Lower lobe of right lung (tissue), 2 donors: ENCODE measurements at regions not wholly inside any gene's neighbourhood (a gene's known extent, or its start where the extent isn't known, plus 50 kb on each side); places are given as distances from the start of the nearest gene placed in this dataset.

Experiments
- ATAC-seq, 2 donors: fragments of 200-7000 bp; cut with Tn5 transposase; one replicate each; pipeline ENCODE4 v1.9.1; 2020 to 2022; ENCODE audit warnings: mild to moderate bottlenecking in 2 of 2, moderate library complexity in 2 of 2
- DNase-seq: peaks from one replicate; pipeline ENCODE4 v3.0.0-alpha.2; 2020
- H3K27ac ChIP-seq: fragments of 200-600 bp; one replicate; pipeline ENCODE4 v1.8.0; 2022
- H3K27me3 ChIP-seq: fragments of 200-600 bp; one replicate; pipeline ENCODE4 v1.8.0; 2022; ENCODE audit warnings: low read depth
- H3K36me3 ChIP-seq: fragments of 200-600 bp; one replicate; pipeline ENCODE4 v1.8.0; 2022; ENCODE audit warnings: mild to moderate bottlenecking
- H3K4me1 ChIP-seq: fragments of 200-600 bp; one replicate; pipeline ENCODE4 v1.8.0; 2022
- H3K4me3 ChIP-seq: fragments of 200-600 bp; one replicate; pipeline ENCODE4 v1.8.0; 2022; ENCODE audit warnings: mild to moderate bottlenecking
- H3K9me3 ChIP-seq: fragments of 200-600 bp; one replicate; pipeline ENCODE4 v1.8.0; 2022
- CTCF ChIP-seq: fragments of 200-600 bp; IDR thresholded peaks from one replicate; pipeline ENCODE4 v1.8.0; 2022; ENCODE audit warnings: antibody characterized with exemption, mild to moderate bottlenecking
- intact Hi-C: fragments of 100-400 bp; cut with DNase I; formaldehyde crosslinking; loops from one replicate; pipeline ENCODE4 v1.11.0; 2022
- donor health status: DM: no; HTN: yes; CAD: no; lungs with severe emphysema.

GRCh38 chr7:119413314-119413805, 859.6 kb upstream of the KCND2 start:
- H3K36me3 ChIP-seq: no peaks in the 10 kb centered on the region
- no peak for TF ChIP-seq CTCF

GRCh38 chr7:119415682-119416081, 857.3 kb upstream of the KCND2 start:
- Histone ChIP-seq H3K36me3 (no peaks in the 10 kb centered on the region), H3K9me3 (no peaks in the 10 kb centered on the region), H3K4me3 (no peak overlapping the region), H3K27me3 (no peaks in the 10 kb centered on the region), H3K27ac (no peak overlapping the region), H3K4me1 (no peaks in the 10 kb centered on the region)
- DNase-seq (no peak), ATAC-seq (no peak)
- intact Hi-C loops: no loop called here
- TF ChIP-seq CTCF: no peak

More at GRCh38 chr7:119413314-119413805, 859.6 kb upstream of the KCND2 start:
- Histone ChIP-seq H3K4me1 (no peaks in the 10 kb centered on the region), H3K4me3 (no peak overlapping the region), H3K27ac (no peak overlapping the region), H3K9me3 (no peaks in the 10 kb centered on the region), H3K27me3 (no peaks in the 10 kb centered on the region)
- DNase-seq (no peak), ATAC-seq (no peak)
- intact Hi-C loops: no loop called here

- H3K27ac ChIP-seq: no peak overlapping the region
- H3K27me3 ChIP-seq: no peaks in the 10 kb centered on the region
- no peak for TF ChIP-seq CTCF
- DNase-seq (no peak), ATAC-seq (no peak)
- H3K36me3 ChIP-seq: no peaks in the 10 kb centered on the region
- intact Hi-C loops: no loop called here
- no peaks in the 10 kb centered on the region for H3K9me3 ChIP-seq
- H3K4me1 ChIP-seq: no peaks in the 10 kb centered on the region
- H3K4me3 ChIP-seq: no peak overlapping the region
Measured at GRCh38 chr7:119421657-119422056, 851.3 kb upstream of the KCND2 start.

- no peak overlapping the region for H3K4me3 ChIP-seq
- H3K9me3 ChIP-seq: no peaks in the 10 kb centered on the region
- no peak for TF ChIP-seq CTCF
- DNase-seq (no peak), ATAC-seq (no peak)
- intact Hi-C loops: no loop called here
- H3K36me3 ChIP-seq: no peaks in the 10 kb centered on the region
- H3K27me3 ChIP-seq: no peaks in the 10 kb centered on the region
- H3K4me1 ChIP-seq: no peaks in the 10 kb centered on the region
- no peak overlapping the region for H3K27ac ChIP-seq
Measured at GRCh38 chr7:119436882-119437281, 836.1 kb upstream of the KCND2 start.

- TF ChIP-seq CTCF: no peak
- H3K4me3 ChIP-seq: no peak overlapping the region
- no peak overlapping the region for H3K27ac ChIP-seq
- H3K4me1 ChIP-seq: no peaks in the 10 kb centered on the region
- no peaks in the 10 kb centered on the region for H3K27me3 ChIP-seq
- H3K9me3 ChIP-seq: no peaks in the 10 kb centered on the region
- no peaks in the 10 kb centered on the region for H3K36me3 ChIP-seq
- no peak for DNase-seq
- no peak for ATAC-seq
- intact Hi-C loops: no loop called here
Measured at GRCh38 chr7:119438315-119438714, 834.7 kb upstream of the KCND2 start.

- Histone ChIP-seq H3K27ac (no peak overlapping the region), H3K4me3 (no peak overlapping the region), H3K36me3 (no peaks in the 10 kb centered on the region), H3K27me3 (no peaks in the 10 kb centered on the region), H3K4me1 (no peaks in the 10 kb centered on the region), H3K9me3 (no peaks in the 10 kb centered on the region)
- intact Hi-C loops: no loop called here
- no peak for TF ChIP-seq CTCF
- ATAC-seq: no peak
- no peak for DNase-seq
Measured at GRCh38 chr7:119439192-119439591, 833.8 kb upstream of the KCND2 start.
